LoVo (cell line): ENCODE measurements at regions not wholly inside any gene's neighbourhood (a gene's known extent, or its start where the extent isn't known, plus 50 kb on each side); places are given as distances from the start of the nearest gene placed in this dataset.

Source experiments
- DNase-seq: peaks from one replicate; pipeline ENCODE4 v3.0.0-alpha.2; 2016; ENCODE audit warnings: low spot score

- no peak for DNase-seq
Observed at GRCh38 chr12:90078344-90078743, 369.7 kb upstream of the ATP2B1 start.

- DNase-seq, result no peak
Observed at GRCh38 chr12:90077756-90078155, 369.1 kb upstream of the ATP2B1 start.

GRCh38 chr12:90076851-90077319, 368.2 kb upstream of the ATP2B1 start:
- no peak for DNase-seq

GRCh38 chr12:90075685-90076084, 367.0 kb upstream of the ATP2B1 start:
- no peak for DNase-seq

GRCh38 chr12:90074086-90074485, 365.4 kb upstream of the ATP2B1 start:
- no peak for DNase-seq

GRCh38 chr12:90071996-90072395, 363.4 kb upstream of the ATP2B1 start:
- no peak for DNase-seq

- no peak for DNase-seq
Observed at GRCh38 chr12:90069711-90070110, 361.1 kb upstream of the ATP2B1 start.

GRCh38 chr12:90067791-90068190, 359.2 kb upstream of the ATP2B1 start:
- no peak for DNase-seq

GRCh38 chr12:90064852-90065801, 356.5 kb upstream of the ATP2B1 start:
- no peak for DNase-seq

GRCh38 chr12:90062799-90063198, 354.2 kb upstream of the ATP2B1 start:
- DNase-seq, result peak; percentile 24

GRCh38 chr12:90061809-90062208, 353.2 kb upstream of the ATP2B1 start:
- DNase-seq, result no peak

GRCh38 chr12:90060031-90060430, 351.4 kb upstream of the ATP2B1 start:
- no peak for DNase-seq

GRCh38 chr12:90058704-90059103, 350.1 kb upstream of the ATP2B1 start:
- no peak for DNase-seq

- DNase-seq, result no peak
Observed at GRCh38 chr12:90055071-90055470, 346.4 kb upstream of the ATP2B1 start.

- DNase-seq, result no peak
Observed at GRCh38 chr12:90048918-90049317, 340.3 kb upstream of the ATP2B1 start.

- no peak for DNase-seq
Observed at GRCh38 chr12:90045559-90045958, 336.9 kb upstream of the ATP2B1 start.

GRCh38 chr12:90044069-90044468, 335.4 kb upstream of the ATP2B1 start:
- DNase-seq, result no peak

GRCh38 chr12:90042920-90043641, 334.4 kb upstream of the ATP2B1 start:
- no peak for DNase-seq

- no peak for DNase-seq
Observed at GRCh38 chr12:90038289-90038688, 329.7 kb upstream of the ATP2B1 start.

GRCh38 chr12:90037740-90038139, 329.1 kb upstream of the ATP2B1 start:
- DNase-seq, result no peak

- DNase-seq, result no peak
Observed at GRCh38 chr12:90036637-90037036, 328.0 kb upstream of the ATP2B1 start.

GRCh38 chr12:90030726-90031125, 322.1 kb upstream of the ATP2B1 start:
- DNase-seq, result no peak

- no peak for DNase-seq
Observed at GRCh38 chr12:90029317-90029716, 320.7 kb upstream of the ATP2B1 start.
